Thyroid gland (tissue), 4 donors: ENCODE measurements at regions not wholly inside any gene's neighbourhood (a gene's known extent, or its start where the extent isn't known, plus 50 kb on each side); places are given as distances from the start of the nearest gene placed in this dataset.

Experiments used
- DNase-seq, 2 donors: peaks; one replicate each; pipeline ENCODE4 v3.0.0-alpha.2; 2019
- H3K27ac ChIP-seq, 3 donors: fragments of 200-600 bp; sonication (generic); 1 replicate in 2 of 3; 2 replicates in 1 of 3; pipeline ENCODE4 v1.5.1; 2016 to 2019; ENCODE audit warnings: mild to moderate bottlenecking in 1 of 3, moderate library complexity in 1 of 3
- H3K27me3 ChIP-seq: fragments of 200-600 bp; sonication (generic); one replicate; pipeline ENCODE4 v1.5.1; 2019
- H3K36me3 ChIP-seq, 2 donors: fragments of 200-600 bp; sonication (generic); one replicate each; pipeline ENCODE4 v1.5.1; 2016 to 2019
- H3K4me1 ChIP-seq, 2 donors: fragments of 200-600 bp; sonication (generic); one replicate each; pipeline ENCODE4 v1.5.1; 2017 to 2019
- H3K4me3 ChIP-seq, 3 donors: fragments of 200-600 bp; sonication (generic); replicated peaks in 1 of 3; 1 replicate in 2 of 3; 2 replicates in 1 of 3; pipeline ENCODE4 v1.5.1; 2016; ENCODE audit warnings: mild to moderate bottlenecking in 1 of 3
- H3K9me3 ChIP-seq: fragments of 200-600 bp; sonication (generic); one replicate; pipeline ENCODE4 v1.5.1; 2017
- CTCF ChIP-seq, 6 experiments: fragments of 200-600 bp in 3 of 6; fragments of 450-650 bp in 3 of 6; sonication (generic) in 3 of 6; IDR thresholded peaks; one replicate each; pipeline ENCODE4 v1.5.1; 2016 to 2019; ENCODE audit warnings: antibody characterized with exemption in 6 of 6, mild to moderate bottlenecking in 2 of 6, inconsistent platforms in 1 of 6, moderate library complexity in 1 of 6
- POLR2A ChIP-seq, 2 donors: fragments of 450-650 bp; IDR thresholded peaks; one replicate each; pipeline ENCODE4 v1.6.1; 2017; ENCODE audit warnings: antibody characterized with exemption in 2 of 2, mild to moderate bottlenecking in 2 of 2, moderate library complexity in 1 of 2
- WGBS, 2 donors: methylation state at CpG; one replicate each; pipeline ENCODE4 v1.1.5; 2017; 5-methylcytosine and 5-hydroxymethylcytosine counted together
- intact Hi-C: fragments of 100-400 bp; cut with DNase I; formaldehyde crosslinking; loops from one replicate; pipeline ENCODE4 v1.15.1; 2023

- WGBS, 2 donors = 79 to 86% methylated on average over 9 to 10 of the region's 10 CpGs
- H3K4me1 ChIP-seq = no peaks in the 10 kb centered on the region
- no peaks in the 10 kb centered on the region for H3K9me3 ChIP-seq
- no peaks in the 10 kb centered on the region for H3K36me3 ChIP-seq
- no peak for TF ChIP-seq CTCF (IDR thresholded peaks at IDR 0.05)
- TF ChIP-seq POLR2A (IDR thresholded peaks at IDR 0.05) = no peak
- no peak overlapping the region for H3K4me3 ChIP-seq
- intact Hi-C loops = no loop called here
- H3K27me3 ChIP-seq = no peaks in the 10 kb centered on the region
- H3K27ac ChIP-seq = no peak overlapping the region
- no peak for DNase-seq
These were observed 176.4 kb downstream of the SHANK2 start for GRCh38 chr11:71075871-71076420.

- intact Hi-C loops = no loop called here
- no peak overlapping the region for H3K27ac ChIP-seq
- H3K4me3 ChIP-seq = no peak overlapping the region
These were observed 177.2 kb downstream of the SHANK2 start for GRCh38 chr11:71075116-71075720.

GRCh38 chr11:71071736-71072509 is 180.5 kb downstream of the SHANK2 start:
- H3K9me3 ChIP-seq = no peaks in the 10 kb centered on the region

More at GRCh38 chr11:71075116-71075720, 177.2 kb downstream of the SHANK2 start:
- no peak for TF ChIP-seq CTCF (IDR thresholded peaks at IDR 0.05)
- no peak for TF ChIP-seq POLR2A (IDR thresholded peaks at IDR 0.05)
- no peak for DNase-seq
- Histone ChIP-seq H3K36me3 (no peaks in the 10 kb centered on the region), H3K27me3 (no peaks in the 10 kb centered on the region), H3K9me3 (no peaks in the 10 kb centered on the region), H3K4me1 (no peaks in the 10 kb centered on the region)
- WGBS, 2 donors = 91 to 97% methylated on average over 14 of the region's 14 CpGs

GRCh38 chr11:71070490-71071453 is 181.6 kb downstream of the SHANK2 start:
- 81 to 83% methylated on average over 11 to 12 of the region's 12 CpGs for WGBS, 2 donors
- no peak overlapping the region for H3K27ac ChIP-seq
- no peaks in the 10 kb centered on the region for H3K9me3 ChIP-seq
- no peaks in the 10 kb centered on the region for H3K4me1 ChIP-seq
- TF ChIP-seq CTCF (IDR thresholded peaks at IDR 0.05) = no peak
- no peak for TF ChIP-seq POLR2A (IDR thresholded peaks at IDR 0.05)
- H3K4me3 ChIP-seq = no peak overlapping the region
- no peak for DNase-seq
- intact Hi-C loops = no loop called here
- no peaks in the 10 kb centered on the region for H3K27me3 ChIP-seq
- H3K36me3 ChIP-seq = no peaks in the 10 kb centered on the region

More at GRCh38 chr11:71071736-71072509, 180.5 kb downstream of the SHANK2 start:
- no peak for DNase-seq
- H3K27ac ChIP-seq = no peak overlapping the region
- H3K4me3 ChIP-seq = no peak overlapping the region
- intact Hi-C loops = no loop called here
- no peaks in the 10 kb centered on the region for H3K4me1 ChIP-seq
- WGBS, 2 donors = 93% methylated on average over 15 of the region's 15 CpGs
- no peaks in the 10 kb centered on the region for H3K36me3 ChIP-seq
- no peaks in the 10 kb centered on the region for H3K27me3 ChIP-seq
- TF ChIP-seq CTCF (IDR thresholded peaks at IDR 0.05) = no peak
- no peak for TF ChIP-seq POLR2A (IDR thresholded peaks at IDR 0.05)
